Liver (tissue), 8 donors: ENCODE measurements at regions not wholly inside any gene's neighbourhood (a gene's known extent, or its start where the extent isn't known, plus 50 kb on each side); places are given as distances from the start of the nearest gene placed in this dataset.

Experiments
- DNase-seq: peaks from one replicate; pipeline ENCODE4 v3.0.0-alpha.2; 2017; ENCODE audit warnings: low spot score
- H3K27ac ChIP-seq, 2 donors: one replicate each; pipeline ENCODE4 v1.7.0; 2013; ENCODE audit warnings: inconsistent platforms in 2 of 2, low read length in 2 of 2, control low read depth in 1 of 2, low read depth in 1 of 2, mild to moderate bottlenecking in 1 of 2
- H3K27me3 ChIP-seq, 4 donors: one replicate each; pipeline versions ENCODE4 v1.6.1 to v1.7.0; 2013; ENCODE audit warnings: low read length in 3 of 4, inconsistent platforms in 1 of 4, mild to moderate bottlenecking in 1 of 4, moderate library complexity in 1 of 4; ENCODE audit not compliant: control insufficient read depth in 4 of 4, insufficient read depth in 4 of 4
- H3K36me3 ChIP-seq, 4 donors: one replicate each; pipeline versions ENCODE4 v1.6.1 to v1.7.0; 2013; ENCODE audit warnings: low read length in 3 of 4, mild to moderate bottlenecking in 3 of 4, low read depth in 1 of 4, moderate library complexity in 1 of 4; ENCODE audit not compliant: control insufficient read depth in 4 of 4, insufficient read depth in 3 of 4
- H3K4me1 ChIP-seq, 4 donors: one replicate each; pipeline versions ENCODE4 v1.6.1 to v1.7.0; 2013; ENCODE audit warnings: low read length in 3 of 4, mild to moderate bottlenecking in 3 of 4, moderate library complexity in 1 of 4; ENCODE audit not compliant: control insufficient read depth in 4 of 4, insufficient read depth in 4 of 4
- H3K4me3 ChIP-seq, 3 donors: one replicate each; pipeline versions ENCODE4 v1.6.1 to v1.7.0; 2013; ENCODE audit warnings: low read length in 3 of 3, control low read depth in 1 of 3, low read depth in 1 of 3, mild to moderate bottlenecking in 1 of 3
- H3K9ac ChIP-seq, 2 donors: one replicate each; pipeline ENCODE4 v1.7.0; 2013; ENCODE audit warnings: low read length in 2 of 2, mild to moderate bottlenecking in 2 of 2, moderate library complexity in 2 of 2, control low read depth in 1 of 2, low read depth in 1 of 2
- H3K9me3 ChIP-seq, 4 donors: one replicate each; pipeline versions ENCODE4 v1.6.1 to v1.7.0; 2013; ENCODE audit warnings: low read length in 3 of 4; ENCODE audit not compliant: control insufficient read depth in 4 of 4
- ATF3 ChIP-seq: IDR thresholded peaks from 2 replicates; pipeline ENCODE4 v1.6.1; 2016; ENCODE audit warnings: antibody characterized with exemption
- CTCF ChIP-seq: fragments of 150-350 bp; IDR thresholded peaks from 2 replicates; pipeline ENCODE4 v1.5.1; 2017; ENCODE audit warnings: improper control_type of control experiment, low read depth, low read length; ENCODE audit not compliant: missing input control
- EGR1 ChIP-seq, 2 donors: IDR thresholded peaks; 2 replicates each; pipeline ENCODE4 v1.6.1; 2016 to 2018; ENCODE audit warnings: antibody characterized with exemption in 2 of 2, low read depth in 2 of 2
- FOXA1 ChIP-seq: IDR thresholded peaks from 2 replicates; pipeline ENCODE4 v1.6.1; 2016; ENCODE audit warnings: antibody characterized with exemption
- FOXA2 ChIP-seq: IDR thresholded peaks from 2 replicates; pipeline ENCODE4 v1.6.1; 2016; ENCODE audit warnings: antibody characterized with exemption
- GABPA ChIP-seq, 2 donors: IDR thresholded peaks in 1 of 2; conservative IDR thresholded peaks in 1 of 2; 2 replicates each; pipeline ENCODE4 v1.6.1; 2016; ENCODE audit warnings: antibody characterized with exemption in 2 of 2, mild to moderate bottlenecking in 1 of 2, moderate library complexity in 1 of 2
- HNF4A ChIP-seq, 2 donors: conservative IDR thresholded peaks; 2 replicates each; pipeline ENCODE4 v1.6.1; 2016; ENCODE audit warnings: antibody characterized with exemption in 2 of 2, mild to moderate bottlenecking in 2 of 2
- HNF4G ChIP-seq: IDR thresholded peaks from 2 replicates; pipeline ENCODE4 v1.6.1; 2016; ENCODE audit warnings: antibody characterized with exemption
- JUND ChIP-seq, 2 donors: IDR thresholded peaks; 2 replicates each; pipeline ENCODE4 v1.6.1; 2016; ENCODE audit warnings: antibody characterized with exemption in 2 of 2
- MAX ChIP-seq: IDR thresholded peaks from 2 replicates; pipeline ENCODE4 v1.6.1; 2016; ENCODE audit warnings: antibody characterized with exemption
- NR2F2 ChIP-seq: IDR thresholded peaks from 2 replicates; pipeline ENCODE4 v1.6.1; 2016; ENCODE audit warnings: antibody characterized with exemption
- RAD21 ChIP-seq, 2 donors: IDR thresholded peaks; 2 replicates each; pipeline ENCODE4 v1.6.1; 2016; ENCODE audit warnings: antibody characterized with exemption in 2 of 2, mild to moderate bottlenecking in 2 of 2
- REST ChIP-seq: IDR thresholded peaks from 2 replicates; pipeline ENCODE4 v1.6.1; 2016; ENCODE audit warnings: antibody characterized with exemption, mild to moderate bottlenecking
- RXRA ChIP-seq, 2 donors: IDR thresholded peaks; 2 replicates each; pipeline ENCODE4 v1.6.1; 2017 to 2018; ENCODE audit warnings: antibody characterized with exemption in 2 of 2, mild to moderate bottlenecking in 1 of 2
- SP1 ChIP-seq: IDR thresholded peaks from 2 replicates; pipeline ENCODE4 v1.6.1; 2018; ENCODE audit warnings: antibody characterized with exemption, mild to moderate bottlenecking
- TAF1 ChIP-seq: conservative IDR thresholded peaks from 2 replicates; pipeline ENCODE4 v1.6.1; 2016; ENCODE audit warnings: antibody characterized with exemption, mild to moderate bottlenecking
- YY1 ChIP-seq: IDR thresholded peaks from 2 replicates; pipeline ENCODE4 v1.6.1; 2016; ENCODE audit warnings: antibody characterized with exemption, mild to moderate bottlenecking
- ZBTB33 ChIP-seq: IDR thresholded peaks from 2 replicates; pipeline ENCODE4 v1.6.1; 2016; ENCODE audit warnings: antibody characterized with exemption
- whole genome bisulfite sequencing: extraction: QIAGEN DNeasy Blood & Tissue Kit; methylation state at CpG from one replicate; pipeline ENCODE4 v1.1.7; 2013; 5-methylcytosine and 5-hydroxymethylcytosine counted together
- donor health status: healthy.
- donor health status: healthy.
- donor health status: healthy.
- donor health status: healthy.
- donor health status: healthy.

- peak; percentile 52 for TF ChIP-seq CTCF
- no peak for TF ChIP-seq FOXA2
- TF ChIP-seq MAX: no peak
- no peak for TF ChIP-seq ATF3
- TF ChIP-seq TAF1: no peak
- no peak for TF ChIP-seq YY1
- TF ChIP-seq HNF4G: no peak
These were observed 263.6 kb downstream of the DUSP10 start (continued) for GRCh38 chr1:221478050-221478949.

GRCh38 chr1:221487781-221488524 is 253.9 kb downstream of the DUSP10 start:
- Histone ChIP-seq H3K36me3 (no peaks in the 10 kb centered on the region), H3K4me3 (no peak overlapping the region), H3K4me1 (no peaks in the 10 kb centered on the region), H3K9ac (no peak overlapping the region), H3K9me3 (no peaks in the 10 kb centered on the region), H3K27ac (no peak overlapping the region), H3K27me3 (no peaks in the 10 kb centered on the region)
- DNase-seq: no peak
- TF ChIP-seq REST (no peak), HNF4A (conservative IDR thresholded peaks at IDR 0.05) (no peak), SP1 (no peak), EGR1 (IDR thresholded peaks at IDR 0.05; ENCODE audit: low read depth in 2 of 2) (no peak), ATF3 (no peak), RXRA (IDR thresholded peaks at IDR 0.05) (no peak), GABPA (IDR thresholded peaks at IDR 0.05 in 1 of 2, conservative IDR thresholded peaks at IDR 0.05 in 1 of 2) (no peak), ZBTB33 (no peak), YY1 (no peak), FOXA2 (no peak), CTCF (no peak), MAX (no peak), NR2F2 (no peak), TAF1 (no peak), HNF4G (no peak), JUND (IDR thresholded peaks at IDR 0.05) (no peak), RAD21 (IDR thresholded peaks at IDR 0.05) (no peak), FOXA1 (no peak)
- 78% methylated on average over 8 of the region's 8 CpGs for WGBS
